ENCODE measurements at regions not wholly inside any gene's neighbourhood (a gene's known extent, or its start where the extent isn't known, plus 50 kb on each side); places are given as distances from the start of the nearest gene placed in this dataset.

DNA sequence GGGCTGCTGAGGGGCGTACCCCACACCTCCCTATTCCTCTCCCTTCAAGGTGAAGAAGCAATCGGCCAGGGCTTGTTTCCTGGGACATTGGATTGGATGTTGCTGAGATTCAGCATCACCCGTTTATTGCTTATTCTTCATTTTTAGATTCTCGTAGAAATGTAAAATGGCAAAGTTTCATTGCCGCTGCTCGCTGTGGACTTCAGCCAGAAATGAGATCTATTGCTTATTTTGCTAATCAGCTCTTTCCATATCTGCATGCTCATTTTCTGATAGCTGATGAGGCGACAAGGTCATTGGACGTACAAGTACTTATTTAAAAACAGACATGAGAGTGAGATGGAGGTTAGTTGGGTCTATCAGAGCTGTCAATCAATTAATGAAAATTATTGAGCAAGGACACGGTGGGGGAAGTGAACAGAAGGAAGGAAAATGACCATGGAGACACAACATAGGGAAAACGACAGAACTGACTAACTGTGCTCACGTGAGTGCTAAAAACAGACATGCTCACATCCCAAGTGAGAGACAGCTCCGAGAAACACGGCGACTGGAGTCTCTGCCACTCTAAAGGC is 471.2 kb downstream of the NR2F2 start:
- H3K79me2 ChIP-seq (ENCODE audit: insufficient read depth, low read length) = no peaks in the 10 kb centered on the region
- no peak overlapping the region for H2AFZ ChIP-seq (ENCODE audit: low read length)
- in situ Hi-C loops (cut with HindIII; ENCODE audit: extremely low pct_ligation_motif_present, low pct_unique_long_range_greater_than_20kb) (no loop called here), intact Hi-C loops (cut with micrococcal nuclease; ENCODE audit: unreplicated experiment) (no loop called here)
- H3K4me3 ChIP-seq (replicated peaks in 1 of 3; ENCODE audit: insufficient read depth in 1 of 3, low read depth in 2 of 3, low read length in 3 of 3) = no peak overlapping the region
- no peaks in the 10 kb centered on the region for H3K36me3 ChIP-seq (replicated peaks in 1 of 2; ENCODE audit: control insufficient read depth in 1 of 2, insufficient read depth in 2 of 2, low read length in 2 of 2)
- FAIRE-seq (no peak), DNase-seq (ENCODE audit: low spot score) (no peak), ATAC-seq (no peak)
- peaks cover 0 to 6% of the 10 kb centered on the region in 2 experiments; a peak in 1 of 5 replicates for H3K27me3 ChIP-seq (ENCODE audit: control insufficient read depth in 1 of 2, insufficient read depth in 2 of 2, low read length in 2 of 2)
- ChIA-PET CTCF (ENCODE audit: low intra/inter-chr PET ratio, low total read pairs) (no interaction called here), POLR2A (no interaction called here)
- H3K4me1 ChIP-seq (ENCODE audit: insufficient read depth, low read length) = no peaks in the 10 kb centered on the region
- H3K27ac ChIP-seq (ENCODE audit: extremely low read length, insufficient read depth, low read length) = no peak overlapping the region
- H3K9me3 ChIP-seq (ENCODE audit: low read length) = no peaks in the 10 kb centered on the region
- no peaks in the 10 kb centered on the region for H4K20me1 ChIP-seq (ENCODE audit: insufficient read depth, low read length)
- no peak overlapping the region for H3K9ac ChIP-seq (ENCODE audit: insufficient read depth, low read depth, low read length)
- TF ChIP-seq, protein P1, sequence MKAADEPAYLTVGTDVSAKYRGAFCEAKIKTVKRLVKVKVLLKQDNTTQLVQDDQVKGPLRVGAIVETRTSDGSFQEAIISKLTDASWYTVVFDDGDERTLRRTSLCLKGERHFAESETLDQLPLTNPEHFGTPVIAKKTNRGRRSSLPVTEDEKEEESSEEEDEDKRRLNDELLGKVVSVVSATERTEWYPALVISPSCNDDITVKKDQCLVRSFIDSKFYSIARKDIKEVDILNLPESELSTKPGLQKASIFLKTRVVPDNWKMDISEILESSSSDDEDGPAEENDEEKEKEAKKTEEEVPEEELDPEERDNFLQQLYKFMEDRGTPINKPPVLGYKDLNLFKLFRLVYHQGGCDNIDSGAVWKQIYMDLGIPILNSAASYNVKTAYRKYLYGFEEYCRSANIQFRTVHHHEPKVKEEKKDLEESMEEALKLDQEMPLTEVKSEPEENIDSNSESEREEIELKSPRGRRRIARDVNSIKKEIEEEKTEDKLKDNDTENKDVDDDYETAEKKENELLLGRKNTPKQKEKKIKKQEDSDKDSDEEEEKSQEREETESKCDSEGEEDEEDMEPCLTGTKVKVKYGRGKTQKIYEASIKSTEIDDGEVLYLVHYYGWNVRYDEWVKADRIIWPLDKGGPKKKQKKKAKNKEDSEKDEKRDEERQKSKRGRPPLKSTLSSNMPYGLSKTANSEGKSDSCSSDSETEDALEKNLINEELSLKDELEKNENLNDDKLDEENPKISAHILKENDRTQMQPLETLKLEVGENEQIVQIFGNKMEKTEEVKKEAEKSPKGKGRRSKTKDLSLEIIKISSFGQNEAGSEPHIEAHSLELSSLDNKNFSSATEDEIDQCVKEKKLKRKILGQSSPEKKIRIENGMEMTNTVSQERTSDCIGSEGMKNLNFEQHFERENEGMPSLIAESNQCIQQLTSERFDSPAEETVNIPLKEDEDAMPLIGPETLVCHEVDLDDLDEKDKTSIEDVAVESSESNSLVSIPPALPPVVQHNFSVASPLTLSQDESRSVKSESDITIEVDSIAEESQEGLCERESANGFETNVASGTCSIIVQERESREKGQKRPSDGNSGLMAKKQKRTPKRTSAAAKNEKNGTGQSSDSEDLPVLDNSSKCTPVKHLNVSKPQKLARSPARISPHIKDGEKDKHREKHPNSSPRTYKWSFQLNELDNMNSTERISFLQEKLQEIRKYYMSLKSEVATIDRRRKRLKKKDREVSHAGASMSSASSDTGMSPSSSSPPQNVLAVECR (CRISPR knock-in tag; IDR thresholded peaks at IDR 0.05; ENCODE audit: borderline replicate concordance) = no peak
- no peak for TF ChIP-seq CBX5 (CRISPR knock-in tag; IDR thresholded peaks at IDR 0.05; ENCODE audit: borderline replicate concordance)
- no peak for TF ChIP-seq SIX1 (CRISPR knock-in tag; IDR thresholded peaks at IDR 0.05; ENCODE audit: borderline replicate concordance)
- TF ChIP-seq MZF1 (CRISPR knock-in tag; IDR thresholded peaks at IDR 0.05; ENCODE audit: borderline replicate concordance) = no peak
- no peak for TF ChIP-seq ARHGAP35 (CRISPR knock-in tag; IDR thresholded peaks at IDR 0.05; ENCODE audit: borderline replicate concordance)
- TF ChIP-seq CCAR2 (optimal IDR thresholded peaks at IDR 0.05; ENCODE audit: low read depth, low read length) = no peak
- no peak for TF ChIP-seq ZNF251 (CRISPR knock-in tag; IDR thresholded peaks at IDR 0.05)
- TF ChIP-seq GATA4 (IDR thresholded peaks at IDR 0.05; ENCODE audit: borderline replicate concordance, low read depth) = no peak
- TF ChIP-seq ZNF816 (CRISPR knock-in tag; IDR thresholded peaks at IDR 0.05; ENCODE audit: borderline replicate concordance) = no peak
- 33% methylated on average over 14 of the region's 14 CpGs for WGBS (ENCODE audit: low lambda C conversion rate)
- no TSS peak for BruUV-seq (replicated peaks)
- H3K4me2 ChIP-seq (ENCODE audit: low read depth, low read length) = no peak overlapping the region

Measured in HepG2 (cell line).